SK-N-SH treated with all-trans-retinoic acid at 6 μM for 48 hours (cell line): ENCODE measurements at regions not wholly inside any gene's neighbourhood (a gene's known extent, or its start where the extent isn't known, plus 50 kb on each side); places are given as distances from the start of the nearest gene placed in this dataset.

Source experiments
- ARNTL ChIP-seq: fragments of 450-650 bp; formaldehyde crosslinking; IDR thresholded peaks from 2 replicates; pipeline ENCODE4 v1.5.0; 2020; ENCODE audit warnings: low read depth, mild to moderate bottlenecking, moderate library complexity, borderline replicate concordance
- GLIS3 ChIP-seq: fragments of 250-450 bp; sonication (Bioruptor Pico); IDR thresholded peaks from 2 replicates; pipeline ENCODE4 v1.5.0; 2020; ENCODE audit warnings: mild to moderate bottlenecking, moderate library complexity
- ISL1 ChIP-seq: fragments of 250-450 bp; sonication (Bioruptor Pico); IDR thresholded peaks from 2 replicates; pipeline ENCODE4 v2.1.2; 2022; ENCODE audit warnings: mild to moderate bottlenecking, moderate library complexity
- RARB ChIP-seq: fragments of 250-450 bp; sonication (Bioruptor Pico); IDR thresholded peaks from 2 replicates; pipeline ENCODE4 v1.8.0; 2021; ENCODE audit warnings: mild to moderate bottlenecking, moderate library complexity
- TOX ChIP-seq: fragments of 250-450 bp; sonication (Bioruptor Pico); IDR thresholded peaks from 2 replicates; pipeline ENCODE4 v1.8.0; 2021; ENCODE audit warnings: mild to moderate bottlenecking, moderate library complexity, borderline replicate concordance
- ZC3H10 ChIP-seq: fragments of 250-450 bp; sonication (Bioruptor Pico); IDR thresholded peaks from 2 replicates; pipeline ENCODE4 v1.5.1; 2021; ENCODE audit warnings: mild to moderate bottlenecking, moderate library complexity
- ZFP3 ChIP-seq: fragments of 250-450 bp; sonication (Bioruptor Pico); IDR thresholded peaks from 2 replicates; pipeline ENCODE4 v1.5.0; 2020; ENCODE audit warnings: mild to moderate bottlenecking, moderate library complexity
- ZFP30 ChIP-seq: fragments of 450-650 bp; formaldehyde crosslinking; IDR thresholded peaks from 2 replicates; pipeline ENCODE4 v1.5.0; 2022; ENCODE audit warnings: mild to moderate bottlenecking, moderate library complexity
- ZNF565 ChIP-seq: fragments of 450-650 bp; formaldehyde crosslinking; conservative IDR thresholded peaks from 2 replicates; pipeline ENCODE4 v1.5.0; 2020; ENCODE audit warnings: low read depth, mild to moderate bottlenecking, moderate library complexity
- ZNF70 ChIP-seq: fragments of 450-650 bp; formaldehyde crosslinking; IDR thresholded peaks from 2 replicates; pipeline ENCODE4 v1.5.0; 2020; ENCODE audit warnings: mild to moderate bottlenecking, moderate library complexity
- ZNF8 ChIP-seq: fragments of 450-650 bp; formaldehyde crosslinking; IDR thresholded peaks from 2 replicates; pipeline ENCODE4 v1.5.0; 2020; ENCODE audit warnings: mild to moderate bottlenecking, moderate library complexity
- TF ChIP-seq, protein P1 (sequence below): fragments of 250-450 bp; sonication (Bioruptor Pico); IDR thresholded peaks from 2 replicates; pipeline ENCODE4 v1.5.0; 2020; ENCODE audit warnings: mild to moderate bottlenecking, moderate library complexity
- TF ChIP-seq, protein P2 (sequence below): fragments of 250-450 bp; sonication (Bioruptor Pico); IDR thresholded peaks from 2 replicates; pipeline ENCODE4 v1.5.1; 2021; ENCODE audit warnings: mild to moderate bottlenecking, moderate library complexity
- TF ChIP-seq, protein P3 (sequence below): fragments of 250-450 bp; sonication (Bioruptor Pico); IDR thresholded peaks from 2 replicates; pipeline ENCODE4 v1.8.0; 2020; ENCODE audit warnings: mild to moderate bottlenecking, moderate library complexity, borderline replicate concordance

DNA sequence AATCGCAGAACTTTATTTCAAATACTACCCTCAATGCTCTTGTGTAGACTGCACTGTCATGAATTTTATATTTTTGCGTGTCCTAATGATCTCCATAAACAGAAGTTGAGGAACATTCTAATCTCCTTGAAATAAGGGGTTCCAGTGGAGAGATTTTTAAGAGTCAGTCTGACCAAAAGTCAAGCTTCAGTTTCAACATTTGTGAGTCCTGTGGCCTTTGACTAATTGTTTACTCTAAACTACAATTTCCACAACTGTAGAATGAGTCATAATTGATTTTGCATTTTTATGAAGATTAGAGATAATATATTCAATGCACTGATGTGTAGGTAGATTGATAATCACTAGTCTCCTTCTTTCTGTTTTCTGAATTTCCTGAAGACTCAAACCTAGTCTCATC lies 720.3 kb upstream of the ID2 start:
- no peak for TF ChIP-seq TOX (CRISPR knock-in tag)
- TF ChIP-seq ARNTL, result no peak
- no peak for TF ChIP-seq RARB (CRISPR knock-in tag)
- TF ChIP-seq ZFP3, result no peak
- TF ChIP-seq ZNF565, result no peak
- no peak for TF ChIP-seq ISL1 (CRISPR knock-in tag)
- TF ChIP-seq, protein P1, sequence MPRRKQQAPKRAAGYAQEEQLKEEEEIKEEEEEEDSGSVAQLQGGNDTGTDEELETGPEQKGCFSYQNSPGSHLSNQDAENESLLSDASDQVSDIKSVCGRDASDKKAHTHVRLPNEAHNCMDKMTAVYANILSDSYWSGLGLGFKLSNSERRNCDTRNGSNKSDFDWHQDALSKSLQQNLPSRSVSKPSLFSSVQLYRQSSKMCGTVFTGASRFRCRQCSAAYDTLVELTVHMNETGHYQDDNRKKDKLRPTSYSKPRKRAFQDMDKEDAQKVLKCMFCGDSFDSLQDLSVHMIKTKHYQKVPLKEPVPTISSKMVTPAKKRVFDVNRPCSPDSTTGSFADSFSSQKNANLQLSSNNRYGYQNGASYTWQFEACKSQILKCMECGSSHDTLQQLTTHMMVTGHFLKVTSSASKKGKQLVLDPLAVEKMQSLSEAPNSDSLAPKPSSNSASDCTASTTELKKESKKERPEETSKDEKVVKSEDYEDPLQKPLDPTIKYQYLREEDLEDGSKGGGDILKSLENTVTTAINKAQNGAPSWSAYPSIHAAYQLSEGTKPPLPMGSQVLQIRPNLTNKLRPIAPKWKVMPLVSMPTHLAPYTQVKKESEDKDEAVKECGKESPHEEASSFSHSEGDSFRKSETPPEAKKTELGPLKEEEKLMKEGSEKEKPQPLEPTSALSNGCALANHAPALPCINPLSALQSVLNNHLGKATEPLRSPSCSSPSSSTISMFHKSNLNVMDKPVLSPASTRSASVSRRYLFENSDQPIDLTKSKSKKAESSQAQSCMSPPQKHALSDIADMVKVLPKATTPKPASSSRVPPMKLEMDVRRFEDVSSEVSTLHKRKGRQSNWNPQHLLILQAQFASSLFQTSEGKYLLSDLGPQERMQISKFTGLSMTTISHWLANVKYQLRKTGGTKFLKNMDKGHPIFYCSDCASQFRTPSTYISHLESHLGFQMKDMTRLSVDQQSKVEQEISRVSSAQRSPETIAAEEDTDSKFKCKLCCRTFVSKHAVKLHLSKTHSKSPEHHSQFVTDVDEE (CRISPR knock-in tag), result no peak
- TF ChIP-seq, protein P2, sequence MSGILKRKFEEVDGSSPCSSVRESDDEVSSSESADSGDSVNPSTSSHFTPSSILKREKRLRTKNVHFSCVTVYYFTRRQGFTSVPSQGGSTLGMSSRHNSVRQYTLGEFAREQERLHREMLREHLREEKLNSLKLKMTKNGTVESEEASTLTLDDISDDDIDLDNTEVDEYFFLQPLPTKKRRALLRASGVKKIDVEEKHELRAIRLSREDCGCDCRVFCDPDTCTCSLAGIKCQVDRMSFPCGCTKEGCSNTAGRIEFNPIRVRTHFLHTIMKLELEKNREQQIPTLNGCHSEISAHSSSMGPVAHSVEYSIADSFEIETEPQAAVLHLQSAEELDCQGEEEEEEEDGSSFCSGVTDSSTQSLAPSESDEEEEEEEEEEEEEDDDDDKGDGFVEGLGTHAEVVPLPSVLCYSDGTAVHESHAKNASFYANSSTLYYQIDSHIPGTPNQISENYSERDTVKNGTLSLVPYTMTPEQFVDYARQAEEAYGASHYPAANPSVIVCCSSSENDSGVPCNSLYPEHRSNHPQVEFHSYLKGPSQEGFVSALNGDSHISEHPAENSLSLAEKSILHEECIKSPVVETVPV, result no peak
- no peak for TF ChIP-seq ZNF8 (CRISPR knock-in tag)
- TF ChIP-seq, protein P3, sequence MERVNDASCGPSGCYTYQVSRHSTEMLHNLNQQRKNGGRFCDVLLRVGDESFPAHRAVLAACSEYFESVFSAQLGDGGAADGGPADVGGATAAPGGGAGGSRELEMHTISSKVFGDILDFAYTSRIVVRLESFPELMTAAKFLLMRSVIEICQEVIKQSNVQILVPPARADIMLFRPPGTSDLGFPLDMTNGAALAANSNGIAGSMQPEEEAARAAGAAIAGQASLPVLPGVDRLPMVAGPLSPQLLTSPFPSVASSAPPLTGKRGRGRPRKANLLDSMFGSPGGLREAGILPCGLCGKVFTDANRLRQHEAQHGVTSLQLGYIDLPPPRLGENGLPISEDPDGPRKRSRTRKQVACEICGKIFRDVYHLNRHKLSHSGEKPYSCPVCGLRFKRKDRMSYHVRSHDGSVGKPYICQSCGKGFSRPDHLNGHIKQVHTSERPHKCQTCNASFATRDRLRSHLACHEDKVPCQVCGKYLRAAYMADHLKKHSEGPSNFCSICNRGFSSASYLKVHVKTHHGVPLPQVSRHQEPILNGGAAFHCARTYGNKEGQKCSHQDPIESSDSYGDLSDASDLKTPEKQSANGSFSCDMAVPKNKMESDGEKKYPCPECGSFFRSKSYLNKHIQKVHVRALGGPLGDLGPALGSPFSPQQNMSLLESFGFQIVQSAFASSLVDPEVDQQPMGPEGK (CRISPR knock-in tag), result no peak
- no peak for TF ChIP-seq ZC3H10
- no peak for TF ChIP-seq GLIS3
- TF ChIP-seq ZNF70 (CRISPR knock-in tag), result no peak
- TF ChIP-seq ZFP30 (CRISPR knock-in tag), result no peak
